ENCODE measurements at regions not wholly inside any gene's neighbourhood (a gene's known extent, or its start where the extent isn't known, plus 50 kb on each side); places are given as distances from the start of the nearest gene placed in this dataset.
A peak's percentile ranks its signal among the peaks of the same experiment; 100 is the strongest.
"Not testable (repeated sequence)": the region's sequence is repeated elsewhere in the genome, so short reads cannot be mapped to it uniquely, and the experiment has no call there.

GRCh38 chr11:129699711-129700304, 115.8 kb upstream of the TMEM45B start:
- no peak for DNase-seq (ENCODE audit: low spot score)

- DNase-seq (ENCODE audit: low spot score): no peak
Observed at GRCh38 chr11:129700701-129701100, 114.9 kb upstream of the TMEM45B start.

- DNase-seq (ENCODE audit: low spot score): no peak
Observed at GRCh38 chr11:129701706-129702105, 113.9 kb upstream of the TMEM45B start.

- DNase-seq (ENCODE audit: low spot score): no peak
Observed at GRCh38 chr11:129702410-129703398, 112.9 kb upstream of the TMEM45B start.

- no peak for DNase-seq (ENCODE audit: low spot score)
Observed at GRCh38 chr11:129703846-129704245, 111.8 kb upstream of the TMEM45B start.

- no peak for DNase-seq (ENCODE audit: low spot score)
Observed at GRCh38 chr11:129704831-129705230, 110.8 kb upstream of the TMEM45B start.

GRCh38 chr11:129705341-129705740, 110.3 kb upstream of the TMEM45B start:
- peak; percentile 16 for DNase-seq (ENCODE audit: low spot score)

GRCh38 chr11:129705933-129706332, 109.7 kb upstream of the TMEM45B start:
- no peak for DNase-seq (ENCODE audit: low spot score)

GRCh38 chr11:129709801-129710398, 105.7 kb upstream of the TMEM45B start:
- DNase-seq (ENCODE audit: low spot score): no peak

- no peak for DNase-seq (ENCODE audit: low spot score)
Observed at GRCh38 chr11:129710423-129710822, 105.2 kb upstream of the TMEM45B start.

- DNase-seq (ENCODE audit: low spot score): no peak
Observed at GRCh38 chr11:129711760-129712159, 103.9 kb upstream of the TMEM45B start.

GRCh38 chr11:129712486-129713240, 103.0 kb upstream of the TMEM45B start:
- not testable (repeated sequence) for DNase-seq (ENCODE audit: low spot score)

GRCh38 chr11:129719037-129719436, 96.6 kb upstream of the TMEM45B start:
- no peak for DNase-seq (ENCODE audit: low spot score)

GRCh38 chr11:129720156-129720555, 95.5 kb upstream of the TMEM45B start:
- DNase-seq (ENCODE audit: low spot score): no peak

- no peak for DNase-seq (ENCODE audit: low spot score)
Observed at GRCh38 chr11:129720994-129721393, 94.7 kb upstream of the TMEM45B start.

GRCh38 chr11:129721685-129722084, 94.0 kb upstream of the TMEM45B start:
- DNase-seq (ENCODE audit: low spot score): no peak

GRCh38 chr11:129722529-129722928, 93.1 kb upstream of the TMEM45B start:
- no peak for DNase-seq (ENCODE audit: low spot score)

GRCh38 chr11:129723146-129723760, 92.4 kb upstream of the TMEM45B start:
- DNase-seq (ENCODE audit: low spot score): no peak

GRCh38 chr11:129723761-129724162, 91.9 kb upstream of the TMEM45B start:
- no peak for DNase-seq (ENCODE audit: low spot score)

GRCh38 chr11:129724866-129725265, 90.8 kb upstream of the TMEM45B start:
- DNase-seq (ENCODE audit: low spot score): no peak

GRCh38 chr11:129726179-129726578, 89.5 kb upstream of the TMEM45B start:
- no peak for DNase-seq (ENCODE audit: low spot score)

All from mucosa of gallbladder (tissue), 1 donor.